Left ventricle myocardium superior (tissue), 1 donor: ENCODE measurements at regions not wholly inside any gene's neighbourhood (a gene's known extent, or its start where the extent isn't known, plus 50 kb on each side); places are given as distances from the start of the nearest gene placed in this dataset.
"Not testable (repeated sequence)": the region's sequence is repeated elsewhere in the genome, so short reads cannot be mapped to it uniquely, and the experiment has no call there.

ENCODE experiments used
- ATAC-seq: fragments of 200-7000 bp; cut with Tn5 transposase; one replicate; pipeline ENCODE4 v1.9.1; 2020; ENCODE audit warnings: mild to moderate bottlenecking, moderate library complexity
- DNase-seq: peaks from one replicate; pipeline ENCODE4 v3.0.0-alpha.2; 2020
- intact Hi-C: fragments of 100-400 bp; cut with micrococcal nuclease; formaldehyde crosslinking; loops from one replicate; pipeline ENCODE4 v1.11.0; 2022
- donor health status: DM: no; HTN: yes; CAD: no; lungs with severe emphysema.

- DNase-seq, intact Hi-C loops, ATAC-seq: not testable (repeated sequence)
Observed at GRCh38 chr12:34168507-34168906, 146.2 kb downstream of the ALG10 start.

GRCh38 chr12:34186492-34186891 lies 164.2 kb downstream of the ALG10 start:
- DNase-seq (no peak), ATAC-seq (no peak)
- intact Hi-C loops, result no loop called here

- no peak for DNase-seq
- ATAC-seq, result no peak
- intact Hi-C loops, result no loop called here
Observed at GRCh38 chr12:34188974-34189373, 166.7 kb downstream of the ALG10 start.

GRCh38 chr12:34190054-34190453 lies 167.8 kb downstream of the ALG10 start:
- intact Hi-C loops, result no loop called here
- ATAC-seq (no peak), DNase-seq (no peak)

GRCh38 chr12:34198924-34199323 lies 176.6 kb downstream of the ALG10 start:
- intact Hi-C loops, result no loop called here
- DNase-seq (no peak), ATAC-seq (no peak)

GRCh38 chr12:34203866-34204620 lies 181.7 kb downstream of the ALG10 start:
- no peak for DNase-seq
- no peak for ATAC-seq

GRCh38 chr12:34204830-34205285 lies 182.6 kb downstream of the ALG10 start:
- ATAC-seq (no peak), DNase-seq (no peak)
- intact Hi-C loops, result no loop called here

More at GRCh38 chr12:34203866-34204620, 181.7 kb downstream of the ALG10 start:
- intact Hi-C loops, result no loop called here

- ATAC-seq, result no peak
- intact Hi-C loops, result no loop called here
- DNase-seq, result no peak
Observed at GRCh38 chr12:34205401-34205800, 183.1 kb downstream of the ALG10 start.

GRCh38 chr12:34206061-34206785 lies 183.9 kb downstream of the ALG10 start:
- intact Hi-C loops, result no loop called here
- DNase-seq (no peak), ATAC-seq (no peak)

GRCh38 chr12:34207858-34208257 lies 185.6 kb downstream of the ALG10 start:
- ATAC-seq (no peak), DNase-seq (no peak)
- intact Hi-C loops, result no loop called here

GRCh38 chr12:34208331-34209258 lies 186.3 kb downstream of the ALG10 start:
- ATAC-seq (no peak), DNase-seq (no peak)
- intact Hi-C loops, result no loop called here

- intact Hi-C loops, result no loop called here
- ATAC-seq (no peak), DNase-seq (no peak)
Observed at GRCh38 chr12:34209259-34209835, 187.1 kb downstream of the ALG10 start.

GRCh38 chr12:34210183-34210582 lies 187.9 kb downstream of the ALG10 start:
- ATAC-seq (no peak), DNase-seq (no peak)
- intact Hi-C loops, result no loop called here

GRCh38 chr12:34210689-34211530 lies 188.6 kb downstream of the ALG10 start:
- intact Hi-C loops, result no loop called here
- ATAC-seq, result no peak
- DNase-seq, result no peak

GRCh38 chr12:34212651-34213050 lies 190.4 kb downstream of the ALG10 start:
- ATAC-seq (no peak), DNase-seq (no peak)
- intact Hi-C loops, result no loop called here

GRCh38 chr12:34214011-34214410 lies 191.7 kb downstream of the ALG10 start:
- ATAC-seq (no peak), DNase-seq (no peak)
- intact Hi-C loops, result no loop called here

- ATAC-seq (no peak), DNase-seq (no peak)
- intact Hi-C loops, result loop anchor here (5.0 kb wide), 1 partner anchor 88 kb away; no protein-coding TSS in a partner anchor
Observed at GRCh38 chr12:34215213-34215892, 193.1 kb downstream of the ALG10 start.

- DNase-seq, result no peak
- intact Hi-C loops, result loop anchor here (5.0 kb wide), 1 partner anchor 89 kb away; no protein-coding TSS in a partner anchor
- ATAC-seq, result no peak
Observed at GRCh38 chr12:34215893-34216285, 193.6 kb downstream of the ALG10 start.
